Mesendoderm (in vitro differentiated cells): ENCODE measurements at regions not wholly inside any gene's neighbourhood (a gene's known extent, or its start where the extent isn't known, plus 50 kb on each side); places are given as distances from the start of the nearest gene placed in this dataset.

Experiments
- DNase-seq: peaks from one replicate; pipeline ENCODE4 v3.0.0; 2013
- H2AK5ac ChIP-seq: 2 replicates; pipeline ENCODE4 v1.6.1; 2013; ENCODE audit warnings: low read length, inconsistent platforms
- H2BK120ac ChIP-seq: 2 replicates; pipeline ENCODE4 v1.6.1; 2013; ENCODE audit warnings: low read depth, mild to moderate bottlenecking, low read length, moderate library complexity, mixed read lengths
- H2BK15ac ChIP-seq: replicated peaks from 2 replicates; pipeline ENCODE4 v1.6.1; 2013; ENCODE audit warnings: low read depth, mild to moderate bottlenecking, moderate library complexity
- H2BK5ac ChIP-seq: 2 replicates; pipeline ENCODE4 v1.6.1; 2013; ENCODE audit warnings: low read length, inconsistent platforms
- H3K18ac ChIP-seq: 2 replicates; pipeline ENCODE4 v1.6.1; 2013; ENCODE audit warnings: mild to moderate bottlenecking, low read length, mixed read lengths
- H3K23ac ChIP-seq: one replicate; pipeline ENCODE4 v1.6.1; 2013; ENCODE audit warnings: low read length
- H3K27ac ChIP-seq: 2 replicates; pipeline ENCODE4 v1.5.1; 2013; ENCODE audit warnings: low read depth, mild to moderate bottlenecking, inconsistent platforms, low read length, moderate library complexity
- H3K27me3 ChIP-seq: 2 replicates; pipeline ENCODE4 v1.6.1; 2013; ENCODE audit warnings: low read length, control low read depth, mild to moderate bottlenecking, inconsistent platforms; ENCODE audit not compliant: insufficient read depth, poor library complexity
- H3K36me3 ChIP-seq: 2 replicates; pipeline ENCODE4 v1.6.1; 2013; ENCODE audit warnings: low read length, inconsistent platforms; ENCODE audit not compliant: control insufficient read depth, insufficient read depth
- H3K4ac ChIP-seq: one replicate; pipeline ENCODE4 v1.6.1; 2013; ENCODE audit warnings: low read depth, mild to moderate bottlenecking, low read length, moderate library complexity
- H3K4me1 ChIP-seq: 2 replicates; pipeline ENCODE4 v1.6.1; 2013; ENCODE audit warnings: low read depth, low read length, inconsistent platforms; ENCODE audit not compliant: control insufficient read depth
- H3K4me2 ChIP-seq: 2 replicates; pipeline ENCODE4 v1.6.1; 2013; ENCODE audit warnings: low read length
- H3K4me3 ChIP-seq: 2 replicates; pipeline ENCODE4 v1.5.1; 2013; ENCODE audit warnings: mild to moderate bottlenecking, low read length
- H3K56ac ChIP-seq: one replicate; pipeline ENCODE4 v1.6.1; 2013; ENCODE audit warnings: low read length
- H3K79me1 ChIP-seq: 2 replicates; pipeline ENCODE4 v1.6.1; 2013; ENCODE audit warnings: low read length, inconsistent platforms
- H3K79me2 ChIP-seq: 2 replicates; pipeline ENCODE4 v1.6.1; 2013; ENCODE audit warnings: mild to moderate bottlenecking, low read length; ENCODE audit not compliant: control insufficient read depth, insufficient read depth
- H3K9ac ChIP-seq: 2 replicates; pipeline ENCODE4 v1.6.1; 2013; ENCODE audit warnings: low read length, inconsistent platforms
- H4K5ac ChIP-seq: one replicate; pipeline ENCODE4 v1.6.1; 2013; ENCODE audit warnings: low read length
- H4K8ac ChIP-seq: one replicate; pipeline ENCODE4 v1.6.1; 2013; ENCODE audit warnings: low read depth, mild to moderate bottlenecking, control low read depth, low read length, moderate library complexity
- WGBS: extraction: QIAGEN DNeasy Blood & Tissue Kit; methylation state at CpG from one replicate; pipeline ENCODE4 v1.1.7; 2013; ENCODE audit warnings: low lambda C conversion rate, missing lambda C conversion rate; ENCODE audit not compliant: insufficient coverage; ENCODE audit errors: extremely low coverage; 5-methylcytosine and 5-hydroxymethylcytosine counted together

- no peaks in the 10 kb centered on the region for H3K79me1 ChIP-seq
- H3K56ac ChIP-seq, result no peak overlapping the region
- H3K79me2 ChIP-seq, result no peaks in the 10 kb centered on the region
- no peak overlapping the region for H4K5ac ChIP-seq
- H3K4ac ChIP-seq, result no peak overlapping the region
- WGBS, result no CpG with 5 or more reads among the region's 4 CpGs
- no peak overlapping the region for H3K4me2 ChIP-seq
- no peak overlapping the region for H3K18ac ChIP-seq
- H2BK15ac ChIP-seq, result no peak overlapping the region
- H3K23ac ChIP-seq, result no peak overlapping the region
- no peak overlapping the region for H3K9ac ChIP-seq
- no peaks in the 10 kb centered on the region for H3K36me3 ChIP-seq
- no peak overlapping the region for H4K8ac ChIP-seq
- H3K4me3 ChIP-seq, result no peak overlapping the region
- no peak overlapping the region for H2BK5ac ChIP-seq
- no peak overlapping the region for H3K27ac ChIP-seq
- no peak overlapping the region for H2AK5ac ChIP-seq
- no peaks in the 10 kb centered on the region for H3K4me1 ChIP-seq
- H2BK120ac ChIP-seq, result no peak overlapping the region
- no peak for DNase-seq
- H3K27me3 ChIP-seq, result no peaks in the 10 kb centered on the region
Observed at GRCh38 chr5:107790671-107791070, 119.9 kb upstream of the EFNA5 start.

- Histone ChIP-seq H2BK120ac (no peak overlapping the region), H3K56ac (no peak overlapping the region), H2BK5ac (no peak overlapping the region), H2BK15ac (no peak overlapping the region), H3K27ac (no peak overlapping the region), H2AK5ac (no peak overlapping the region), H3K36me3 (no peaks in the 10 kb centered on the region), H3K27me3 (no peaks in the 10 kb centered on the region), H3K4me3 (no peak overlapping the region), H3K79me1 (no peaks in the 10 kb centered on the region), H3K4me2 (no peak overlapping the region), H4K5ac (no peak overlapping the region), H3K79me2 (no peaks in the 10 kb centered on the region), H4K8ac (no peak overlapping the region), H3K18ac (no peak overlapping the region), H3K4me1 (no peaks in the 10 kb centered on the region), H3K9ac (no peak overlapping the region), H3K23ac (no peak overlapping the region), H3K4ac (no peak overlapping the region)
- no CpG with 5 or more reads among the region's 1 CpG for WGBS
- DNase-seq, result no peak
Observed at GRCh38 chr5:107786424-107786823, 115.7 kb upstream of the EFNA5 start.

- H3K56ac ChIP-seq, result no peak overlapping the region
- H3K36me3 ChIP-seq, result no peaks in the 10 kb centered on the region
- no peak overlapping the region for H3K23ac ChIP-seq
- no peak overlapping the region for H2BK120ac ChIP-seq
- no peak overlapping the region for H4K8ac ChIP-seq
- DNase-seq, result no peak
- no peak overlapping the region for H4K5ac ChIP-seq
- H2BK5ac ChIP-seq, result no peak overlapping the region
- no peak overlapping the region for H2AK5ac ChIP-seq
- H3K4me3 ChIP-seq, result no peak overlapping the region
- no peak overlapping the region for H3K4me2 ChIP-seq
- H3K27ac ChIP-seq, result no peak overlapping the region
- H3K79me1 ChIP-seq, result no peaks in the 10 kb centered on the region
- no peak overlapping the region for H3K9ac ChIP-seq
- no peaks in the 10 kb centered on the region for H3K79me2 ChIP-seq
- no peak overlapping the region for H3K4ac ChIP-seq
- H3K18ac ChIP-seq, result no peak overlapping the region
- H3K27me3 ChIP-seq, result no peaks in the 10 kb centered on the region
- no CpG with 5 or more reads among the region's 2 CpGs for WGBS
- H2BK15ac ChIP-seq, result no peak overlapping the region
- H3K4me1 ChIP-seq, result no peaks in the 10 kb centered on the region
Observed at GRCh38 chr5:107783551-107783950, 112.8 kb upstream of the EFNA5 start.

- Histone ChIP-seq H3K27me3 (no peaks in the 10 kb centered on the region), H4K5ac (no peak overlapping the region), H3K4me1 (no peaks in the 10 kb centered on the region), H3K18ac (no peak overlapping the region), H3K9ac (no peak overlapping the region), H2BK120ac (no peak overlapping the region), H2AK5ac (no peak overlapping the region), H3K56ac (no peak overlapping the region), H3K4me3 (no peak overlapping the region), H3K79me2 (no peaks in the 10 kb centered on the region), H2BK15ac (no peak overlapping the region), H3K4ac (no peak overlapping the region), H3K4me2 (no peak overlapping the region), H2BK5ac (no peak overlapping the region), H3K23ac (no peak overlapping the region), H3K27ac (no peak overlapping the region), H3K36me3 (no peaks in the 10 kb centered on the region), H4K8ac (no peak overlapping the region), H3K79me1 (no peaks in the 10 kb centered on the region)
- DNase-seq, result no peak
- no CpG with 5 or more reads among the region's 4 CpGs for WGBS
Observed at GRCh38 chr5:107782561-107783169, 111.9 kb upstream of the EFNA5 start.

GRCh38 chr5:107781451-107781850 lies 110.7 kb upstream of the EFNA5 start:
- no CpG with 5 or more reads among the region's 1 CpG for WGBS
- no peak overlapping the region for H4K8ac ChIP-seq
- no peak for DNase-seq
- no peak overlapping the region for H3K4me2 ChIP-seq
- H2BK120ac ChIP-seq, result no peak overlapping the region
- H3K79me1 ChIP-seq, result no peaks in the 10 kb centered on the region
- H3K4me1 ChIP-seq, result peaks cover 2% of the 10 kb centered on the region
- H3K9ac ChIP-seq, result no peak overlapping the region
- H3K79me2 ChIP-seq, result no peaks in the 10 kb centered on the region
- no peak overlapping the region for H2AK5ac ChIP-seq
- H2BK15ac ChIP-seq, result no peak overlapping the region
- H4K5ac ChIP-seq, result no peak overlapping the region
- no peak overlapping the region for H3K27ac ChIP-seq
- H3K4me3 ChIP-seq, result no peak overlapping the region
- H3K18ac ChIP-seq, result no peak overlapping the region
- H3K27me3 ChIP-seq, result no peaks in the 10 kb centered on the region
- no peak overlapping the region for H3K4ac ChIP-seq
- no peak overlapping the region for H2BK5ac ChIP-seq
- H3K56ac ChIP-seq, result no peak overlapping the region
- H3K36me3 ChIP-seq, result no peaks in the 10 kb centered on the region
- no peak overlapping the region for H3K23ac ChIP-seq

- no peaks in the 10 kb centered on the region for H3K27me3 ChIP-seq
- peaks cover 2% of the 10 kb centered on the region for H3K4me1 ChIP-seq
- H4K5ac ChIP-seq, result no peak overlapping the region
- no peaks in the 10 kb centered on the region for H3K79me1 ChIP-seq
- no peak overlapping the region for H3K27ac ChIP-seq
- H3K18ac ChIP-seq, result no peak overlapping the region
- no peak overlapping the region for H2AK5ac ChIP-seq
- H4K8ac ChIP-seq, result no peak overlapping the region
- no peak overlapping the region for H3K9ac ChIP-seq
- H3K79me2 ChIP-seq, result no peaks in the 10 kb centered on the region
- H3K36me3 ChIP-seq, result no peaks in the 10 kb centered on the region
- H3K4ac ChIP-seq, result no peak overlapping the region
- no peak overlapping the region for H3K4me3 ChIP-seq
- H3K23ac ChIP-seq, result no peak overlapping the region
- no peak for DNase-seq
- no CpG with 5 or more reads among the region's 2 CpGs for WGBS
- no peak overlapping the region for H3K56ac ChIP-seq
- H2BK120ac ChIP-seq, result no peak overlapping the region
- H2BK15ac ChIP-seq, result no peak overlapping the region
- no peak overlapping the region for H2BK5ac ChIP-seq
- H3K4me2 ChIP-seq, result no peak overlapping the region
Observed at GRCh38 chr5:107779437-107779836, 108.7 kb upstream of the EFNA5 start.
